HG02759 (cell line): ENCODE measurements at regions not wholly inside any gene's neighbourhood (a gene's known extent, or its start where the extent isn't known, plus 50 kb on each side); places are given as distances from the start of the nearest gene placed in this dataset.
A peak's percentile ranks its signal among the peaks of the same experiment; 100 is the strongest.

Experiments used
- ATAC-seq: cut with Tn5 transposase; IDR thresholded peaks from one replicate; pipeline ENCODE4 v1.9.1; 2021; ENCODE audit warnings: mild to moderate bottlenecking, moderate library complexity; ENCODE audit not compliant: unreplicated experiment

DNA sequence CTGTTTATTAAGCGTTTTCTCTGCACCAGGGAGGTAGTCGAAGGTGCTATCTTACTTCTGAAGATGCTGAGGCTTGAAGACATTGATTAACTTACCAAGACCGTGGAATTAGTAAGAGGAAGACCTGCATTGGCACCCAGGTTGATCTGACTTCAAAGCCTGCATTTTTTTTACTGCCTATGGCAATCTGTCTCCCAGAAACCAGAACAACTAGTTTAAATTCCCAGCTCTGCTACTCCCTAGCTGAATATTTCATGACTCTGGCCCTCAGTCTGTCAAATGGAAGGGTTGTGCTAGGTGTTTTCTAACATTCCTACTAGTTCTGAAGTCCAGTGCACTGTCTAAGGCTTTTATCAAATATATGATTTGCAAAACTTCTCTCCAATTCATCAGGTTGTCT is 52.0 kb upstream of the GRAMD1B start:
- no peak for ATAC-seq

GRCh38 chr11:123377355-123377754 is 52.7 kb upstream of the GRAMD1B start:
- ATAC-seq: no peak

DNA sequence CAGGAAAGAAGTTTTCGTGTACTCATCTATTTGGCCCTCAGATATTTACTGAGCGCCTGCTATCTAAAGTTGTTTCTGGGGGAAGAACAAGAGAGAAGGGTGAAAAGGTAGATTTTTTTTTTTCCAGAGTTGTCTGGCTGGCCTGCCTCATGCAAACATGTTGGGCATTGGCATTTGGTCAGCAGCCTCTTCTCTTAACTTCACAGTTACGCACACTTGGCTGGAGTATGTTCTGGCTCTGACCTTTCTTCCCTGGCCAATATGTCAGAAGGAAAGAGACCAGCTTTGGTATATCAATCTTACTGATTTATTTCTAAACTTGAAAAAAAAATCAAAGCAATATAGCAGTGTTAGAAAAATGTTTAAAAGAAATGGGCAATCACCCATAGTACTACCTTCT is 54.2 kb upstream of the GRAMD1B start:
- ATAC-seq: no peak

DNA sequence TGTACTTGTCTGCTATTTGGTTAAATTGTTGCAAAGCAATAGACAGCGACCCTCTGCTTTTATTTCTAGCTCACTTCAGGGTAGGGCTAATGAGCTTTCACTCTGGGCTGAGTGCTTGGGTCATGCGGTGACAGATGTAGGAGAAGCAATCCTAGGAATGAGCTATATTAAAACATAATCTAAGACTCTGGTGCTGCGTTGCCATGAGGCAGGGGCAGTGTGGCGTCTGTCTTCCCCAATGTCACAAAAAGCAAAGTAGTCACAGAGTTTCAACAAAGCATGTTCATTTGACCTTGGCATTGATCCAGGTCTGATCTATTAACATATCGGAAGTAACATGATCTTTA is 55.5 kb upstream of the GRAMD1B start:
- no peak for ATAC-seq

DNA sequence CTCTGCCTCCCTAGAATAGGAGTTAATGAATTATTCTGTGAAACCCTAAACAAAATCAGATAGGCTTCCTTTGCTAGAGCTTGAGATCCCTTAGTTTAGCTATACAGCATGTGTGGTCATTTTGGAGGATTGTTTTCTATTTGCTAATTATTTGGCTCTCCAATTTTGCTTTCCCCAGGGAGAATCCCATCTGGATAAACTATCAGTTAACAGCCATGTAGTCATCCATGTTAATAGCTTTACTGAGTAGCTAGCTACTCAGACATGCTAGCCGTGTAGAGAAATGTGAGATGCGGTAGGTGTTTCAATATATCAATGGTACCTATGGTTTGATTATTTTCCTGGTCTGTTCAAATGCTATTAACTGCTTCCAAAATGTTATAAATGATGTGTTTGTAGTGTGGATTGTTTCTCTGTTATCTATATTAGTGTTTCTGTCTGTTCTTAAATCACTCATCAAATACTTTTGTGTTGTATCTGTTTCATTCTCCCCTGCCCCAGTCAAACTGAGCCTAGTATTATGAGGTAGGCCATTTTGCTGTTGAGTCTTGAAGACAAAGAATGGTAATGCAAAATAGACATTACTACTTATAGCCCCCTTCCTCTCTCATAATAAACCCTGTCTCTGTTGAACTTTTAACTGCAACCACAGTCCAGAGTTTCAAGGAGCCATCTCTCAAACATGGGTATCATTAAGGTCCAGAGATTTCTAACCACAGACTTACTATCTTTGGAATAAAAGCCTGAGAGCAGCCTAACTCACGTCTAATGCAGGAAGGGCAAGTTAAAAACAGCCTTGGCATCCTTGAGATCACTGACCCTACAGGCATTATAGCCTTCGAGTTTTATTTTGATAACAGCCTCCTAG is 56.1 kb upstream of the GRAMD1B start:
- ATAC-seq: no peak

GRCh38 chr11:123371506-123372297 is 58.4 kb upstream of the GRAMD1B start:
- ATAC-seq: no peak

DNA sequence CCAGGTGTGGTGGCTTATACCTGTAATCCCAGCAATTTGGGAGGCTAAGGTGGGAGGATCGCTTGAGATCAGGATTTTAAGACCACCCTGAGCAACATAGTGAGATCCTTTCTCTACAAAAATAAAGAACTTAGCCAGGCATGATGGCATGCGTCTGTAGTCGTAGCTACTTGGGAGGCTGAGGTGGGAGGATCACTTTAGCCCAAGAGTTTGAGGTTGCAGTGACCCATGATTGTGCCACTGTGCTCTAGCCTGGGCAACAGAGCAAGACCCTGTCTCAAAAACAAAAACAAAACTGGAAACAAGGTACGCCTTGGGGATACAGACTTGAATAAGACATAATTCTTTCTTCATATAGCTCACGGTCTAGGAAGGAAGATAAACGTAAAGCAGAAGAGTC is 63.1 kb upstream of the GRAMD1B start:
- no peak for ATAC-seq

GRCh38 chr11:123365955-123366354 is 64.1 kb upstream of the GRAMD1B start:
- no peak for ATAC-seq

DNA sequence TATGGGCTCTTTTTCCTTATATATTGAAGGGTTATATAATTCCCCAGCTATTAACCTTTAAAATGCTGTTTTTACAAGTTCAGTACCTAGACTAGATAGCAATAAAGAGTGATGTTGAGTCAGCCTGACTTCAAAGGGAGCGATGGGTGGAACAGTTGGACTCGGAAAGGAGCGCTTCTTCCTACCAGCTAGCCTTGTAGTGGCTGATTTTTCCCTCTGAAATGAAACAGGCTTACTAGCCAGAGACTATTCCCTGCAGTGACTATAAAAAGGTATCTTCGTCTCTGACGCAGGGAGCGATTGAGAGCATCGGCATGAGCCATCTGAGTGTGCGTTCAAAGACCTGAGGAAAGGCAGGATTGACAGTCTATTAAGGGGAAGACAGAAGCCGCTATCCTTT is 66.0 kb upstream of the GRAMD1B start:
- ATAC-seq: no peak

DNA sequence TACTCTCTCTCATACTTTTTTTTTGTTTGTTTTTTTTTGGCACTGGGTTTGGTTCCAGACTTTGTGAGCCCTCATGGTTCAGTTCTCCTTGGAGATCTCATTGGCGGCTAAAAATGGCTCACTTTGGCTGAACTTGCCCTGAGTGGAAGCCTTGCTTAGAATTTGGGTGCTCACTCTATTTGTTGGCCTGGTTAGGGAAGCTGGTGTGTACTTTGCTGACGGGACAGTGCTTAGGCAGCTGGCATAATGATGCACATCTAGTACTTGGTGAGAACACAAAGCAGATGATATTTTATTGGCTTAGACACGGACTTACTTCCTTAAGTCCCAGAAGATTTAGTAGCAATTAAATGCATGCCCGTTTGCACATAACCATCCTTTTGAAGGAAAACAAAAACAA is 66.5 kb upstream of the GRAMD1B start:
- no peak for ATAC-seq

DNA sequence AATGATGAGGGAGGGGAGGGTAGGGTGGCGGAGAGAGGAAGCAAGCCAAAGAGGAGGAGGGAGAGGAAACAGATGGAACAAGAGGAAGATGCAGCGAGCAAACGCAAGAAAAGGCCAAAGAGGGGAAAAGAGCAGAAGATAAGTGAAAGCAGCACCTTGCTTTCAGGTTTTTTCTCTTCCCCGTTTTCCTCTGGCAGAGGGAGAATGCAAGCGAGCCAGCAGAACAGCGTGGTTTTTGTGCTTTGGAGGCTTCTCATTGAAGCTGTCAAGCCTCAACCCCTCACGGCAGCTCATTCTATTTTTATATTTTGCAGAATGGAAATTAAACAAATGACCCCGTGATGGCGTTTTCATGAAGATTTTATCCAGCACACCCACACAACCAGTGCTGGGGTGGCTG is 67.1 kb upstream of the GRAMD1B start:
- ATAC-seq: no peak

DNA sequence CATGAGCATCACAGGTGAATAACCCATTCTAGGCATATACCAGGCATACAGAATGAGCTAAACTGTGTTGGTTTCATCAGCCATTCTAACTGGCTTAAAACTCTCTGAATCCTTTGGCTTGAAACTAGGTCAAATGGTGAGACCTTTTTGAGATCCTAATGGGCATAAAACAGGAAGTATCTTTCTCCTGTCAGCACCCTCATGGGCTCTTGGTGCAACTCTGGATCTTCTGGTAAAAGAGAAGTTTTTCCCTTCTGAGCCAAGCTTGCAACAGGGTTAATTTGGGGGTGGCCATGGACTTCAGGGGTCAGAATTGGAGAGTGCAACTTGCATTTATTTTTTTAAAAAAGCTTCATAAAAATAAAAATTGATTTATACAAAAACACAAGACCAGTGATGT is 67.9 kb upstream of the GRAMD1B start:
- no peak for ATAC-seq

DNA sequence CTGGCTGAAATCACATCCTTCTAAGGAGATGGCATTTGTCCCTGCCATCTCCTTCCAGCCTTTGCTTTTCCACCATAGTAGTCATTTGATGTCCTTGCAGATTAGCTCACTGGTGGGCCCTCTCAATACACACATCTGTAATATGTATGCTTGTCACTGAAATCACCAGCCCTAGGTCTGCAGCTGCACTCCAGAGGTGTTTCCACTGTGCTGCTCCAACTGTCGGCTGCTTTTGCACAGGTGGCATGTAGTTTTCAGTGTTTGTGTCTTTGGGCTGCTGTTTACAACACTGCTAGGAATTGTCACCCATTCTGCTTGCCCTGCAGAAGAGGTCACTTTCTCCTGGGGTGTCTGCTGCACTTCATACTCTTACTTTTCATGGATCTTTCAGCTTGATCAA is 69.0 kb upstream of the GRAMD1B start:
- ATAC-seq: no peak

GRCh38 chr11:123360267-123360936 is 69.7 kb upstream of the GRAMD1B start:
- ATAC-seq: no peak

DNA sequence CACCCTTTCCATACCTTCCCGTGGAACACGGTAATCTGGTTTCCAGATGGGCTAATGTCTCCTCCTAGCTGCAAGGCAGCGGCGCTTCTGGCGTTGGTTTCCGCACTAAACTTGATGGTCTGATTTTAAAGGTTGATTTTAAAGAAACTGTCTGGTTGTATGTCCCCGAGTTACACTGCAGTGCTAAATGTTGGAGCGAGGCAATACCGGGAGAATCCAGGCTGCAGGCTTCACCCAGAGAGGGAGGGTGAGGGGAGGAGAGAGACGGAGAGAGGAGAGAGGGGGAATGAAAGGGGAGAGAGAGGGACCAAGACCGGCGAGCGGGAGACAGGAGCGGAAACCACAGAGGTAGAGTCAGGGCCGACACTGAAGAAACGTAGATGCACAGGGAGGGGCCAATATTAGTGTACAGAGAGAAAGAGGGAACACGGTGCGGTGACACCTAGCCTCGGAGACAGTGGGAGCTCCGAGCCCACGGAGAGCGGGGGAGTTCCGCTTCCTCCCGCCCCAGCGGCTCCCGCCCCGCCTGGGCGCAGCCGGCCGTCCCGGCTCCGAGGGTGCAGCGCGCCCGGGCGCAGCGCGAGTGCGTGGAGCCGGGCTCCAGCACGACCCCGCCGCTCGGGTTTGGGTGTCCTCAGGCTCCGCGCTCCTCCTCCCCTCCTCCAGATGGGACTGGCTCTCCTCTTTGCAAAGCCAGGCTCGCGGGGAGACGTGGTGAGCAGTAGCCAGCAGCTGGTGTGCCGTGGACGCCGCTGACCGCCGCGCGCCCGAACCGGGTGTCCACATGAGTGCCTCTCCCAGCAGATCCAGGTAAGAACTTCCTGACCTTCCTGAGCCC is 71.9 kb upstream of the GRAMD1B start:
- ATAC-seq: peak; percentile 53

GRCh38 chr11:123357353-123357989 is 72.6 kb upstream of the GRAMD1B start:
- ATAC-seq: no peak

GRCh38 chr11:123356539-123356938 is 73.5 kb upstream of the GRAMD1B start:
- no peak for ATAC-seq

DNA sequence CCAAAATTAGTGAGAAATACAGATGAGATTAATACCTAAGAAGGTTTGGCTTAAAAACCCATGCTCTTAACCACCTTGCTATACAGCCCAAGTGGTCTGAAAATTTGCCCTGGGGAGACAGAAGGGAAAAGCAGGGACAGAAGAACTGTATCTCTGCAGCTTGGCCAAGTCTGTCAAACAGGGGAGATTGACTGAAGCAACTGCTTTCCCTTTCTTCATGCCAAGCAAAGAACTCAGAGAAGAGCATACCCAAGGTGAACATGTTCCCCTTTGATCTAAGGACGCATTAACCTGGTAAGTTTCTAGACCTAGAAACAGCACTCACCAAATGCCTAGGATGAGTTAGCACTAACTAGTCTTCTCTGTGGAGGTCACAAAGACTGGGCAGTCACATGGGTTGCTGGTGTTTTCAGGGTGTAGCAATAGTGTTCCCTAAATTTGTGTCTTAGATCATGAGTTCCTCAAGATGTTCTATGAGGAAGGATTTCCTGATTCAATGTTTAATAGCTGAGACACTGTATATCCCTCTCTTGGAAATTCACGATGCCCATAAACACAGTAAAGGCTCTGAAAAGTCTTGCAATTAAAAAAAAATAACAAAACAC is 75.6 kb upstream of the GRAMD1B start:
- ATAC-seq: no peak

DNA sequence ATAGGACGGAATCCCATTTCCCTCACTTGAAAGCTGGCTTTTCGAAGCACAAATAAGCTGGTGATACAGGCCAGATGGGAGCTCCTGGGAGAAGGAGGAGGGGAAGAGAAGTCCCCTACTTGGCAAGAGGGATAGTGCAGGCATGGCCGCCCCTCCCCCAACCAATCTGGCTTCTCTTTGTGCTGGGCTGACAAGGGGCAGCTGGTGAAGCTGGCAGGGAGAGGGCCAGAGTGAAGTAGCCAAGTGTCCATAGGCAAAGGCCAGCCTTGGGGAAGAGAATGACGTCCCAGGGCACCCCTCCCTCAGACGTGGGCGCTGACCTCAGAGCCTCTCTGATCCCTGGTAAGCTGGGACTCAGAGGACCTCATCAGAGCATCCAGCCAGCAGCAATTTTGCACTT is 78.7 kb upstream of the GRAMD1B start:
- no peak for ATAC-seq

DNA sequence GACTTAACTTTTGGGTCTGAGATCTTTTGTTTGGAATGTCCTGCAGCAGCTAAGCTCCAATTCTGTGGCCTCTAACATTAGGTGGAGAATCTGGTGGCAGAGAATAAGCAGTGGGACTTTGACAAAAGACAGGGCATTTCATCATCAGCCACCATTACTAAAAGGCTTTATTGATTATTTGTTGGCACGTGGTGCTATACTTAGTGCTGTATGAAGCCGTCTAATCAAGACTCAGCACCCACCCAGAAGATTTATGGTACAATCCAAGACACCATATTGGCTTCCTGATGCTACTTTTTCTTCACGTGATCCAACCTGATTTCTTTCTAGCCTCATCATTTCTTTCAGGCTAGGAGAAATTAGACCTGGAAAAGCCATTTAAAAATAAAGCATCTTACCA is 80.7 kb upstream of the GRAMD1B start:
- ATAC-seq: no peak
